Bone marrow (tissue), 2 donors: ENCODE measurements at regions not wholly inside any gene's neighbourhood (a gene's known extent, or its start where the extent isn't known, plus 50 kb on each side); places are given as distances from the start of the nearest gene placed in this dataset.

Source experiments
- DNase-seq, 2 donors: peaks; one replicate each; lab custom pipeline; 2025; lab: John Stamatoyannopoulos, UW

DNA sequence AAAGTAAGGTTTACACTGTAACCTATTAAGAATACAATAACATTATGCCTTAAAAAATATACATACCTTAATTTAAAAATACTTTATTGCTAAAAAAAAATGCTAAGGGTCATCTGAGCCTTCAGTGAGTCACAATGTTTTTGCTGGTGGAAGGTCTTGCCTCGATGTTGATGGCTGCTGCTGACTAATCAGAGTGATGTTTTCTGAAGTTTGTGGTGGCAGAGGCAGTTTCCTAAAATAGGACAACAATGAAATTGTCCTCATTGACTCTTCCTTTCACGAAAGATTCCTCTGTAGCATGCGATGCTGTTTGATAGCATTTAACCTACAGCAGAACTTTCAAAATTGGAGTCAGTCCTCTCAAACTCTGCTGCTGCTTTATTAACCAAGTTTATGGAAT is 97.6 kb downstream of the FAT3 start:
- DNase-seq = no peak

DNA sequence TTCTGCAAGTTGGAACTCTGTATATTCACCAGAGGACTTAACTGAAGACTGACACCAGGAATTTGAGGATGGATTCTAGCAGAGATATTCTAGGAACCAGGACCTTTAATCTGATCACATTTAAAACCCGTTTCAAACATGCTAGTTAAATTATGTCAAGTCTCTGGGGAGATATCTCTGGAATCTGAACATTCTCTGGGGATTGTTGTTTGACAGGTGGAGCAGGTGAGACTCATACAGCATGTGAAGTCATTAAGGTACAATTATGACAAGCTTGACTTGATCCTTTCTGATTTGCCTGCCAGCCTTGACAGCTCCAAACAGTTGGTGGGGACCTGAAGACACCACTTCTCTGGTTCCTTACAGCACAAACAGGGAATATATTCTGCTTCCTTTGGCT is 100.3 kb downstream of the FAT3 start:
- DNase-seq = no peak

DNA sequence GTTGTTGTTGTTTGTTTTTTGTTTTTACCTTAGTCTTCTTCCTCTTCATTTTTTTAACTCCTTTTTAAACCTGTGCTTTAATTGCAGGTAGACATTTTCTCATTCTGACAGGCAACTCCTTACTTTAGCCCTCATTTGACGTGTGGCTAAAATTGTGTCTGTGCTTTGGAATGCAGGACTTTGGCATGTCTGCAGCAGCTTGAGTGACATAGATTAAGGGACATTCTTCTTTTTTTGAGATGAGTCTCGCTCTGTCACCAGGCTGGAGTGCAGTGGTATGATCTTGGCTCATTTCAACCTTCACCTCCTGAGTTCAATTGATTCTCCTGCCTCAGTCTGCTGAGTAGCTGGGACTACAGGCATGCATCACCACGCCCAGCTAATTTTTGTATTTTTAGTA is 100.8 kb downstream of the FAT3 start:
- DNase-seq = no peak

DNA sequence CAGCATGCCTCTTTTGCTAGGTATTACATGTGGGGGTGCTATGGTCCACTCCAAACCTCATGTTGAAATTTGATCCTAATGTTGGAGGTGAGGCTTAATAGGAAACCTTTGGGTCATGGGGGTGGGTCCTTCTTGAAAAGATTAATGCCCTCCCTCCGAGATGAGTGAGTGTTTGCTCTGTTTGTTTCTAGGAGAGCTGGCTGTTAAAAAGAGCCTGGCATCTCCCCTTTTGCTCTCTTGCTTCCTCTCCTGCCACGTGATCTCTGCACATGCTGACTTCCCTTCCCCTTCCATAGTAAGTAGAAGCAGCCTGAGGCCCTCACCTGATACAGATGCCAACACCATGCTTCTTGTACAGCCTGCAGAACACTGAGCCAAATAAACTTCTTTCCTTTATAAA is 104.5 kb downstream of the FAT3 start:
- no peak for DNase-seq

DNA sequence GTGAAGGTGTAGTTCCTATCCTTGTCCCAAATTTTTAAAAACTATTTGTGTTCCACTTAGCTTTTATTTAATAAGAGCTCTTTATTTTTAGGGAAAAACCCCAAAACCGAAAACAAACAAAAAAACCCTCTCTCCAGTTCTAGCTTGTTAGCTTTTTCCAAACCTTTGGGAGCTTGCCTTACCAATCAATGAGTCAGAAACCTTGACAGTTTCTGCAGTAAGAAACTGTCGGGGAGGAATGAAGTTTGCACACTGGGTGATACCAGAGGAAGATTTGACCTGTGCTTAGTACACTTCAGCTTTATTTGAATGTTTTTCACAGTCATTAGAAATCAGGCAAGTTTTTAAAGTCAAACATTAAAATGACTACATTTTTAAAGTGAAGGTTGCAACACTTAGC is 105.0 kb downstream of the FAT3 start:
- DNase-seq = no peak

DNA sequence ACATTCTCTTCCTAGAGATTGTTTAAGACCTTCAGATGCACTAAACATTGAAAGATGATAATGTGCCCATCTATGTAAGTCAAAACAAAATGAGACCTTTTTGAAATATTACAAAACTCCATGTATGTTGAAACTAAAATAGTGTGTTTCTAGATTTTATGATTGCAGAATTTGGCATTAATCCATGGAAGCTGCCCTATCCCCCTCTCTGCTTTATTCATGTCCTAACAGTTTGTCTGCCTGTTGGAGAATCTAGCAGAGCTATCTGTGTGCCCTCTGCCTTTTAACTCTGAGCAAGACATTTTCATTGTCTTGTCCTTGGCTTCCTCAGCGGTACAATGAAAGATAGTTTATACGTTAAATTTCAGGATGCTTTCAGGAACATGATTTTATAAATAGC is 105.5 kb downstream of the FAT3 start:
- DNase-seq = no peak

DNA sequence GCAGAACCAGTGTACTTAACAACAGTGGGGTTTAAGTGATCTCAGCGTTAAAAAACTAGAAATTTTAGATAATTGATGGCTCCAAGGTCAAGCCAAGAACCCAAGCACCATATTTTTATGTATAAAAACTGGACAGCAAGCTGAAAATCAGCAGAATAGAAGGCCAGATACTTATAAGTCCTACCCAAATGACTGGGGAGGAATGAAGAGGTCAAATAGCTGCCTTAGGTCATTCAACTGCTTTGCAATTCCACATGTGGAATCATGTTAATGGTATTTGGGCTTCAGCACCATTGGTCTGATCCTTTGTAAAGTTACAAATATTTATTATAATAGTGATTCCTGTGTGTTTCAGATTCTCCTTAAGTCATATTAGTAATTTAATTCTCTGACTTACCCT is 108.4 kb downstream of the FAT3 start:
- DNase-seq = no peak

DNA sequence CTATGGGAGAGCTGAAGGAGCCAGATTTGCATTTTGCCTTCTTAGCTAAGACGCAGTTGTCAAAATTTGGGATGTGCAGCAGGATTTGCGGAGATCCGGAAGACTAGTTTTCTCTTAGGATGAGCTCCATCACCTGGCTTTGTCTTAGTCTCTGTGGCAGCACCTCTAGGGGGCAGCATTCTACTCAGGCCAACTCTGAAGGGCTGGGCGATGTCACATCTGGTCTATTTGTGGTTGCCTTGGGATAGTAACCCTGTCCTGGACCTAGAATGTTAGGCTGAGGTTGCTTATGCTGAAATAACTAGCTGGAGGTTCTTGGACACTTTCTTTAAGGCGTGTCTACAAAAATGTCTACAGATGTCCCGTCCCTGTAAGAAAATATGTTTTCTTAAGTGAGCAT is 116.2 kb downstream of the FAT3 start:
- DNase-seq = no peak

DNA sequence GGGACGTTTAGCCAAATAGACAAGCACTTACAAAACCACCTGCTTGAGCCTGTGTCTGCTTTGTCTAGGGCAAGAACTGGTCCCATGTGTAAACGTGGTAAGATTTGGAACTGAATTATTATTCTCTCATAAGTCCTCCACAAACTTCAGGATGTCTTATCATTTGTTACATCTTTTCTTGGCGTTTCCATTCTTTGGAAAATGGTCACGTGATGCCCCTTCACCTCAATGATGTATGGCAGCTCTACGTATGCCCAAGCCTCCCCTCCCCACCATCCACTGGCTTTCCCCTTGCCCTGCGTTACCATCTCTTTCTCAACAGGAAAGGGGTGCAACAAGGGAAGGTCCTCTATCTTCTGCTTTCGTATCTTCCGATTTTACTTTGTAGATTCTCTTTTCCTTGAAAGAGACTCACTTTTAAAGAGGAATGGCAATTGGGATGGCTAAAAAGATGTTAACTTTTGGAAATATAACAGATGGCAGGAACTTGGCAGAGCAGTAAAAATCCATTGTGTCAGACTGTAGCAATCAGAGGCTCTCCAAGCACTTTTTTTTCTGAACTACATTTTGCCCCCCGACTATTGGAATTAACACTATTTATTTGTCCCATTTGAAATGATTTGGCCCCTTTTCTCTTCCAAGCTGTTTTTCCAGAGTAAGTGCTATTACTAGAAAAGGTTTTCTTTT is 117.6 kb downstream of the FAT3 start:
- DNase-seq = no peak

DNA sequence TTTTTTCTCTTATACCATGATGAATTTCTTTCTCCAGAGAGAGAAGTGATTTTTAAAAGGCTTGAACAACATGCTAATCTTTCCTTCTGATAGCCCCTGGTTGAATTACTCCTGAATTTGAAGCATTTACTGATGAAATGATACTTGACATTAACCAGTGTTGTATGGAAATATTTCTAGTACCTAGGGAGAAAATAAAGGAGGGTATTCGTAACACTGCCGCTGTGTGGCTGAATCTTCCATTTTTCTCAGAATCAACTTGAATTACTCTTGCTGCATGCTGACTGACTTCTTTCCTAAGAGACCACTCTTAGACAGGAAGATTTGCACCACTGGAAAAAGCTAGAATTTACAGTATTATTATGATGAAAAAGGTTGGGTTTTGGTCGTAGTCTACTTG is 118.3 kb downstream of the FAT3 start:
- no peak for DNase-seq

DNA sequence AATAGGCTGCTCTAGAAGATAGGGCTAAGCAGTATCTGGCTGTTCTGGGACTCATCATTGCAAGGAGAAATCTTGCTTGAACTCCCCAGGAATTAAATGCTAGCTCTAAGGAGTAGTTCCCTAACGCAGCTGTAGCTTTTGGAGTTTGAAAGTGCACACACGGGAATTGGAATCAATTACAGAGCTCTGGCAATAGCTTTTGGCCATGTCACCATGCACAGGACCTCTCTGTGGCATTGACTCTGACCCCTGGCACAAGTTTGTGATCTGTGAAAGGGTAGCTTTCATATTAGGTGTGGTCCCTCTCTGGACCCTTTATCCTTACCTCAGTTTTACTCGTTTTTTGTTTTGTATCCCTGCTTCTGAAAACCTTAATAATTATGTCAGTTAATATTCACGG is 121.6 kb downstream of the FAT3 start:
- no peak for DNase-seq

DNA sequence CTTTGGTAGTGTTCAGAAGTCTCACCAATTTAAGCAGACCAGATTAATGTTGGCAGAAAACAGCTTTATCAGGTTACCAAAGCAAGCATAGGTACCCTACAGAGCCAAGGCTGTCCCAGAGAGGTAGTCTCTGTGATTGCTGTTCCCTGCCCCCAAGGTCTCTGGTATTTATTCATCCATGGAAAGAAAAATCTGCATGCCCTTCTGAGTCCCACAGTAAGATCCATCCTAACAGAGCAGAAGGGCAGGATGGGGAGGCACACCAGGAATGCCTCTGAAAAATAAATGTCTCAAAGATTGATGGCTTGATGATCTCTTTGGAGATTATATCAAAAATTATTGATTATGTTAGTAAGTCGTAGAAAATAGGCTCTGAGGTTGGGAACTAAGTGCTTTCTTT is 122.8 kb downstream of the FAT3 start:
- DNase-seq = no peak

DNA sequence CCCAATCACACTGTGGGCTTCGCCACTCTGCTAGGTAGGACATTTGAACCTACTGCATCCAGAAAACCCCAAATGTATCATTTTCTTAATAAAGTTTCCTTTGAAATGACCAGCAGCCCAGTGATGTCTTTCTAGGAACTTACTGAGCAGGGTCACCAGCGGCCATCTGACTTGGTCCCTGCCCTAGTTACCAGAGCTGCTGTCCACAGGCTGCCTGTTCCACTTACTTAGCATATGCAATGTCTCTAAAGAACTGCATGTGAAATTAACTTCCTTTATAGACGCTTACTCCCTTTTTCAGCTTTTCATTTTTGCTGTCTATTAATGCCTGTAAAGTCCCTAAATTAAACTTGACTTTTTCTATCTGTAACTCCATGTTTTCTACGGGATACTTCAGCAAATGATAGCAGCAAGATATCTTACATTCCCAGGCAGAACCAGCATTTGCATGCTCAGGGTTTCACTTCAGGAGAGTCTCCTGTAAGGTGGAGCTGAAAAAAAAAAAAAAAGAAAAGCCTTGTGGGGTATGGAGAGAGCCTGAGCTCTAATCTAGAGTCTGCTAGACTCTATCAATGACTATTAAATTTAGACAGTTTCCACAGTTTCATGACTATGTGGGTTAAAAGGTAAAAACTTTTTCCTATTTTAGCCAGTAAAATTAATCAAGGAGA is 125.0 kb downstream of the FAT3 start:
- no peak for DNase-seq

DNA sequence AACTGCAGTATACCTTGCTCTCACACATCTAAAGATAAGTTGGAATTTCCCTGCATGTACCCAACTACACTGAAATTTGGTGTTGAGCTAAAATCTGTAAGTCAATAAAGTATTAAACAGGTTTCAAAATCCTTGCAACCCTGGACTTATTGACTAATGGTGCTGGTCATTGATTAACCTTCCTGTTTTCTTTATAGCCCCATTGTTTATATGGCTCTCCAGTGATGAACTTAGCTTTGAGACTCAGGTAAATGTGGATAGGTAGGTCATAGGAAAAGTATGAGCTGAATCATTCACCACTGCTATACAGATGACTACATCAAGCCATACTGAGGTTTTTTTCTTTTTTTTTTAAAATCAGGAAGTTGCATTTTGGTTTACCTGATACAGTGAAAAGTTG is 132.7 kb downstream of the FAT3 start:
- no peak for DNase-seq

DNA sequence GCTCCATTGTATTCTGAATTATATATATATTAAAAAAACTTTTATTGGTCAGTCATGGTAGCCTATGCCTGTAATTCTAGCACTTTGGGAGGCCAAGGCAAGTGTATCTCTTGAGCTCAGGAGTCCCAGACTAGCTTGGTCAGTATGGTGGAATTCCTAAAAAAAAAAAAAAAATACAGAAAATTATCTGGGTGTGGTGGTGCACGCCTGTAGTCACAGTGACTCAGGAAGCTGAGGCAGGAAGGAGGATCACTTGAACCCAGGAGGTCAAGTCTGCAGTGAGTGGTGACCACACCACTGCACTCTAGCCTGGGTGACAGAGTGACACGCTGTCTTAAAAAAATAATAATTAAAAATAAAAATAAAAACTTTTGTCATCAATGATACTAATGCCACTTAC is 133.2 kb downstream of the FAT3 start:
- no peak for DNase-seq

DNA sequence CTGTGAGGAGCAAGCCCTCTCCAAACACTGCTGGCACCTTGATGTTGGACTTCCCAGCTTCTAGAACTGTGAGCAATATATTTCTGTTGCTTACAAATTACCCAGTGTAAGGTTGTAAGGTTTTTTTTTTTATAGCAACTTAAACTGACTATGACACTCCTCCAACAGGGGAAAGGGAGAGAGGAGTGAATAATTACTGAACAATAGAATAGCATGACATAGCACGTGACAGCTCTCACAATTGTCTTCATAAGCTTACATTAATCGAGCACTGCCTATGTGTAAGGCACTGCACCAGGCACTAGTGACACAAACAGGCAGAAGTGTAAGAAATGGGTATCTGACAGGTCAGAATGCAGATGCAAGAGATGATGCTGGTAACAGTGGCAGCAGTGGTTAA is 136.9 kb downstream of the FAT3 start:
- no peak for DNase-seq

DNA sequence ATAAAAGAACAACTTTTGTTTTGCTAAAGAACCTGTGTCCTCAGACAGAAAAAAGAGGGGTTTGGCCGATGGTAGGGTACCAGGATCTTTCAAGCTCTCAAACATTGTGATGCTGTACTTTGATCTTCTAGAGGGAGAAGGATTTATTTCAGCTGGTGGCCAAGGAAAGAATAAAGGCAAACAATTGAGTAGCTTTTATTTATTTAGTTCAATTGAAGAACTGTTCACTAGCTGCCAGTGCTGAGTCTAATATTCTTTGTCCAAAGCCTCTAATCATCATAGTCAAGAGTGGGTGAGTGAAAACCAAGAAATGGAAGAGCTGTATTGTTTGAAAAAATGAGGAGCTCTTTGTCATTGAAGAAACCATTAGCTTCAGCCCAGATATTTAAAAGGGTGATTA is 138.4 kb downstream of the FAT3 start:
- no peak for DNase-seq

DNA sequence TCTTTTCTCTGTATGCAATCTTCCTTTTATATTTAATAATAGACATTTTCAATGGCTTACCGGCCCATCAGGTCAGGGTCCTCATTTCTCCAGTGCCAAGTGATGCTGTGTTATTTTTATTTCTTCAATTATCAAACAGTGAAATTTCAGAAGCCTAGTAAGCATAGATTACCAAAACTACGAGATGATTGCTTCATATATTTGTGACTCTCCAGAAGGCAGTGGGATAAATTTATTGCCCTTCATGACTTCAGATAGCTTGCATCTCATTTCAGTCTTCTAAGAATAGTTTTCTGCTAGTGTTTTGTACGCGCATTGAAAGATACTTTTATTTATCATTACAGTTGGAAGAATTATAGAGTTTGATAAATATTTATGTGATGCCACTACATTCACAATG is 139.6 kb downstream of the FAT3 start:
- DNase-seq = no peak

DNA sequence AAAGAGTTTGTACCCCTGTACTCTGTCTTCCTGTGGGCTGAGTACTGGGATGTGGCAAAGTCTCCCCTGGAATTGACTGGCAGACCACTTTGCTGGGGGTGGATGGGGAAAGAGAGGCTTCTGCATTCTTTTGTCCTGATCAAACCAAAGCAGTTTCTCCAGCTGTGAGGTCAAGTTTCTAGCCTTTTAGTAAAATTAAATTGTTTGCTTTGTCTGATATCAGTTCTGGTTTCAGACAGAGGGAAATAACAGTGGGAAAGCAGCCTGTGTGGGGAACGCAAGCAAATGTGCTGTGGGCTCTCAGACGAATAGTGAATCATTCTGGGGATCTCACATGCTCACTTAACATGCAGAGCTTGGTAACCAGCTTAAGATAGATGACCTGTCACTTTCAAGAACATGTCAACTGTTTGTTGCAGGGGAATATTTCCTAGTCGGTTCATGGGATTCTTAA is 151.6 kb downstream of the FAT3 start:
- DNase-seq = no peak

DNA sequence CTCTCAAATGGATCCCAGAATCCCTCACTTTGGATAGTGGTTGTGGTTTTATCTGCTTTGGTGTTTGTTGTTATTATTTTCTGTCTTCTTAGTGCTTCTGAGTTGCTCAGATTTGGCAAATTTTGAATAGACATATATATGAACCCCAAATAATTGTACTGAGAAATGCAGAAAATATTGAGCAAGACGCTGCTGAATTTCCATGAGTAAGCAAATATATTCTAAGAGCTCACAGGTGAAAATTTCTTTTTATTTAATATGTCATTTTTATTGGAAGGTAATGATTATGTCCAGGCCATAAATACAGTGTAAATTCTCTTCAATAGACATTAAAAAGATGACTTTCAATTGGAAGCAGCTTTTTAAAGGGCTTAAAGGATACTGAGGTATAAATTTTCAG is 152.1 kb downstream of the FAT3 start:
- no peak for DNase-seq

DNA sequence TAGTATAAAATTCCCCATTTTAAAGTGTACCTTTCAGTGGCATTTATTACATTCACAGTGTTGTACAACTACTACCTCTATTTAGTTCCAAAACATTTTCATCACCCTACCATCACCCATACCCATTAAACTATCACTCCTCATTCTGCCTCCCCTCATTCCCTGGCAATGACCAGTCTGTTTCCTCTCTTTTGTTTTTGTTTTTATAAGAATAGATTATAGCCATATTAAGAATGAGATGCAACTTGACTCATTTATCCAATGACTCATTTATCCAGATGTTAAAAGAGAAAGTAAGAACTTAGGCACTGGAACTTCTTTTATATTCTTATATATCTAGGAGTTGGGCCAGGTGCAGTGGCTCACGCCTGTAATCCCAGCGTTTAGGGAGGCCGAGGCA is 156.3 kb downstream of the FAT3 start:
- no peak for DNase-seq

DNA sequence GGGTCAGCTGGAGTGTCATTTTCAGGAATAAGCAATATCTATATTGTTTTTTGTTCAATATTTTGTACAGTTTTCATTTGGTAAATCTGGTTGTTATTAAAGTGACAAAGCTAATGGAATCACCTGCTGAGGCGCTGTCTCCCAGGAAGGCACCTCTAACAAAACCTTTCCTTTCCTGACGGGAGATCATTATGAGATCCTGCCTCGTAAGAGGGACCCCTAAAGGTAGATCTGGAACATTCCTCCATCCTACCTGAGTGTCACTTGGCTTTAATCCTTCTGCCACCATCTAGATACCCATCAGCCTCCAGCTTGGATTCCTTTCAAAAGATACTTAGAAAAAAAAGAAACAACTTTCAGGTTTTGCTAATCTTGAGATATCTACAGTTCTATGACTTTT is 157.7 kb downstream of the FAT3 start:
- no peak for DNase-seq

DNA sequence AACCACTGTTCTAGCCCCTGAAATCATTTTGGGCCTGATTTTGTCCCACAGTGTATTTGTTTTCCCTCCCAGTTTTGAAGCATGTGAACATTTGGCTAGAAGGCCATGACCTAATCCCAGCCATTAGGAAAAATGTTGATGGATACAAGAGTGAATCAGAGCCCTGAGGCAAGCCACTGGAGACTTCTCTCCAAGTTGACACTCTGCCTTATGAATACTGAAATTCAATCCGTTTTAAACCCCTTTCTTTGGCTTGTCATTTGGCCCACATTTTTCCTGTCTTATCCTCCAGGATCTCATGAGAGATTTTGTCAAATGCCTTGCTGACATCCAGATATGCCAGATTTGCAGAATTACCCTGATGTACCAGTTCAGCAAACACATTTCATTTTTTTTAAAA is 158.8 kb downstream of the FAT3 start:
- no peak for DNase-seq

DNA sequence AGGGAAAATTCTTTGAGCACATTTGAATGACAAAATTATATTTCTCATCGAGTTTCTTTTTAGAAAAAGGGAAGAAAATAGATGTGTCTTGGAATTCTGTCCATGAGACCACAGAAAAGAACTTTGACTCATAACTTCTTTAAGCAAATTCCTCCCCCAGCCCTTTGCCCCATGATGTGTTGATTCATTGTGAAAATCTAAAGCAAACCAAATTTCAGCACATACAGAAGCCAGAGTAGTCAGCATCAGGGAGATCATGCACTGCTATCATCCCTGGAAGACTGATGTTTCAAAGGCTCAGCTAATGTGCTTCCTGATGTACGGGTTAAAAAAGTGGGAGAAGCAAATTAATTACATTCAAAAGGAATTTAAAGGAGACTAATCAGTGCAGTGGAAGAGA is 159.7 kb downstream of the FAT3 start:
- DNase-seq = no peak
